Activated CD4-positive, alpha-beta T cell treated with anti-CD3 and anti-CD28 coated beads, Interleukin-2, amount 10 ng/mL, durations not matched to agents 7 days and 5 days (primary cell): ENCODE measurements at regions not wholly inside any gene's neighbourhood (a gene's known extent, or its start where the extent isn't known, plus 50 kb on each side); places are given as distances from the start of the nearest gene placed in this dataset.
"Not testable (repeated sequence)": the region's sequence is repeated elsewhere in the genome, so short reads cannot be mapped to it uniquely, and the experiment has no call there.

Source experiments
- CTCF ChIA-PET: fragments of 350-600 bp; sonication (Branson Sonifier 250); formaldehyde crosslinking; loops from one replicate; lab custom pipeline; 2021; ENCODE audit warnings: antibody characterized with exemption; lab: Charles Lee
- POLR2A ChIA-PET: fragments of 350-600 bp; sonication (Branson Sonifier 250); formaldehyde crosslinking; loops from one replicate; lab custom pipeline; 2021; ENCODE audit warnings: antibody characterized with exemption; lab: Charles Lee
- DNase-seq: peaks from one replicate; pipeline ENCODE4 v3.0.0-alpha.2; 2020
- H3K27ac Mint-ChIP-seq: one replicate; pipeline ENCODE4 v1.8.0; 2021; ENCODE audit warnings: mild to moderate bottlenecking, moderate library complexity, mixed read lengths
- H3K27me3 Mint-ChIP-seq: one replicate; pipeline ENCODE4 v1.8.0; 2021; ENCODE audit warnings: mixed read lengths
- H3K36me3 Mint-ChIP-seq: one replicate; pipeline ENCODE4 v1.8.0; 2021; ENCODE audit warnings: low read depth, mixed read lengths
- H3K4me1 Mint-ChIP-seq: one replicate; pipeline ENCODE4 v1.8.0; 2021; ENCODE audit warnings: mixed read lengths
- H3K4me3 Mint-ChIP-seq: one replicate; pipeline ENCODE4 v1.8.0; 2021; ENCODE audit warnings: mild to moderate bottlenecking, moderate library complexity, mixed read lengths
- H3K9me3 Mint-ChIP-seq: one replicate; pipeline ENCODE4 v1.8.0; 2021; ENCODE audit warnings: mixed read lengths

- CTCF ChIA-PET, H3K36me3 Mint-ChIP-seq, H3K27ac Mint-ChIP-seq, H3K9me3 Mint-ChIP-seq, DNase-seq, H3K27me3 Mint-ChIP-seq, H3K4me3 Mint-ChIP-seq, POLR2A ChIA-PET: not testable (repeated sequence)
- peaks cover 11% of the 10 kb centered on the region for H3K4me1 Mint-ChIP-seq
Measured at GRCh38 chr14:58748251-58748650, 110.5 kb downstream of the DACT1 start.

- H3K9me3 Mint-ChIP-seq, result no peaks in the 10 kb centered on the region
- no peak overlapping the region for H3K27ac Mint-ChIP-seq
- H3K4me1 Mint-ChIP-seq, result peaks cover 11% of the 10 kb centered on the region
- ChIA-PET POLR2A (no interaction called here), CTCF (no interaction called here)
- H3K36me3 Mint-ChIP-seq, result no peaks in the 10 kb centered on the region
- H3K27me3 Mint-ChIP-seq, result peaks cover 7% of the 10 kb centered on the region
- H3K4me3 Mint-ChIP-seq, result no peak overlapping the region
- DNase-seq, result peak; percentile 24
Measured at GRCh38 chr14:58749066-58749669, 111.4 kb downstream of the DACT1 start.

DNA sequence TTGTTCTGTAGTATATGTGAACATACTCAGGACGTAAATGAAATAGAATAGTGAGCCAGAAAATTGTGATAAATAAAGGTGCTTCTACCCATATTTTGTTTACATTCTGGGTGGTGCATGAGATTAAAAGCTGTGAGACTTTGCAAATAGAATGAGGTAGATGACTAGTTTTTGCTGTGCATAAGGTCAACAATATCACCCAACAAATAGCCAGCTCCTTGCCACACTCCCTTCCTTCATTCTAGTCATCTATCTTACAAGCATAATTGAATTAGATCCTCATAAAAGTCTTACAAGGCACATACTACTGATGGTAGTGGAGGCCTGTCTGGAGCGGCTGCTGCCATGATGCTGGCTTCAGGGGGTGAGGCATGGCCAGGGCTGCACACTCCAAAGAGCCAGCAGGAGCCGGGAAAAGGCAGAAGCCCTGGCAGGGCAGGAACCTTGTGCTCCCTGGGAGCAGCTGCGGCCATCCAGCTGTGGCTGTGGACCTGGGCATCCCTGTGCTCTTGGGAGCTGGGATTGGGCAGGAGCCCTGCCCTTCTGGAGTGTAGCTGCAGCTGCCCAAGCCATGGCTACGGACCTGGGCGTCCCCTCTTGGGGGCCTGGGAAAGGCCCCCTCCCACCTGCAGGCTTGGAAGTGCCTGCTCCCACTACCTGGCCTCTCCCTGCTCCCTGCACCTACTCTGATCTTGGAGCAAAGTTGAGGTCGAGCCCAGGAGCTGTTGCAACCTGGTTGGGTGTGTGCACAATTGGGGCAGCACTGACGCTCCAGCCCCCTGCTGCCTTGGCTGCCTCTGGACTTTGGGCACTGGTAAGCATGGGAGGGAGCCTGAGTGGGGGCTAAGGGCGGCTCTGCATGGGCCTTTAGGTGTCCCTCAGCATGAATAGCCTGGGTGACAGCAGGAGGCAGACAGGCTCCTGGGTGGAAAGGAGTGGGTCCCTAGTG is 112.8 kb downstream of the DACT1 start:
- Mint-ChIP-seq H3K4me3 (no peak overlapping the region), H3K27ac (no peak overlapping the region), H3K9me3 (no peaks in the 10 kb centered on the region), H3K36me3 (no peaks in the 10 kb centered on the region), H3K4me1 (peaks cover 11% of the 10 kb centered on the region), H3K27me3 (peaks cover 5% of the 10 kb centered on the region)
- CTCF ChIA-PET, result interaction anchor here (0.6 to 1.3 kb wide), 2 partner anchors 12 to 13 kb away, joined by 4 read pairs; no protein-coding TSS in a partner anchor
- no peak for DNase-seq
- POLR2A ChIA-PET, result no interaction called here

DNA sequence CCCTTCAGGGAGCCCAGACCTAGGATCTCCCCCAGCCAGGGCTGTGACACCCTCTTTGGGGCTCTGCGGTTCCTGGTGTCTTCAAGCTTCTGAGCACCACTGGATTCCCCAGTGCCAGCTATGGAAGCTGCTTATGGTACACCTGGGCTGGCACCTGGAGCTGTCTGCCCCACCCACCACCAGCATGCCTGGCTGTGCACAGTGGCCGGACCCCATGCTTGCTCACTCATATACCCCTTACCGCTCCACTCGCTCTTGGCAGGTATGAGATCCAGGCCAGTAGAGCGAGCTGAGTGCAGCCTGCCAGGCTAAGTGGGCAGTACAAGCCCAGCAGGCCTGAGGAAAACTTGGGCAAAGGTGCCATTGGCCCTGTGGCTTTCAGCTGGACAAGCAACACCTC is 114.0 kb downstream of the DACT1 start:
- no peaks in the 10 kb centered on the region for H3K9me3 Mint-ChIP-seq
- ChIA-PET CTCF (interaction anchor here (1.3 kb wide), 1 partner anchor 11 kb away, joined by 4 read pairs; no protein-coding TSS in a partner anchor), POLR2A (interaction anchor here (0.6 kb wide), 1 partner anchor 1765 kb away, joined by 3 read pairs; no protein-coding TSS in a partner anchor)
- peaks cover 11% of the 10 kb centered on the region for H3K4me1 Mint-ChIP-seq
- H3K4me3 Mint-ChIP-seq, result no peak overlapping the region
- peaks cover 5% of the 10 kb centered on the region for H3K27me3 Mint-ChIP-seq
- no peaks in the 10 kb centered on the region for H3K36me3 Mint-ChIP-seq
- DNase-seq, result no peak
- H3K27ac Mint-ChIP-seq, result no peak overlapping the region

DNA sequence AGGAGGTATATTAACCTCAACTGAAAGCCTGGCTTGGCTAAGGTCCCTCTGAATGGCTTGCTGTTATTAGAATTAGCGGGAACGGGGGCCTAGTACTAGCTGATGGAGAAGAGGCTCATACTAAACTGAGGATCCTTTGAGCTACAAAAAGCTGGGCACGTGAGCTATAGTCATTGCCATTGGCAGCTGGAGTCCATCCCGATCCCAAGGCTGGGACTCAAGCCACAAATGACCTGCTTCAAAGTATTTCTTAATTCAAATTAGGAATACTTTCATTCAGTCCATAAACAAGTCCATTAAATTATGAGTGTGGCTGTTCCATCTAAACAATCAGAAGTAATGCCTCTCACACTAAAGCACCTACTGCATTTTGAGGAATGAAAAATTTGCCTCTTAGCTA is 114.5 kb downstream of the DACT1 start:
- no peaks in the 10 kb centered on the region for H3K9me3 Mint-ChIP-seq
- CTCF ChIA-PET, result interaction anchor here (1.3 kb wide), 1 partner anchor 11 kb away, joined by 4 read pairs; no protein-coding TSS in a partner anchor
- no peak overlapping the region for H3K27ac Mint-ChIP-seq
- POLR2A ChIA-PET, result interaction anchor here (0.6 kb wide), 1 partner anchor 1766 kb away, joined by 3 read pairs; no protein-coding TSS in a partner anchor
- no peak overlapping the region for H3K4me3 Mint-ChIP-seq
- no peak for DNase-seq
- no peaks in the 10 kb centered on the region for H3K36me3 Mint-ChIP-seq
- peaks cover 5% of the 10 kb centered on the region for H3K27me3 Mint-ChIP-seq
- H3K4me1 Mint-ChIP-seq, result peaks cover 11% of the 10 kb centered on the region

- DNase-seq, result no peak
- ChIA-PET CTCF (interaction anchor here (1.4 kb wide), 1 partner anchor 25 kb away, joined by 5 read pairs; no protein-coding TSS in a partner anchor), POLR2A (no interaction called here)
- Mint-ChIP-seq H3K27me3 (peaks cover 5% of the 10 kb centered on the region), H3K4me1 (peaks cover 11% of the 10 kb centered on the region), H3K27ac (no peak overlapping the region), H3K36me3 (no peaks in the 10 kb centered on the region), H3K4me3 (no peak overlapping the region), H3K9me3 (no peaks in the 10 kb centered on the region)
Measured at GRCh38 chr14:58752771-58753201, 115.0 kb downstream of the DACT1 start.

DNA sequence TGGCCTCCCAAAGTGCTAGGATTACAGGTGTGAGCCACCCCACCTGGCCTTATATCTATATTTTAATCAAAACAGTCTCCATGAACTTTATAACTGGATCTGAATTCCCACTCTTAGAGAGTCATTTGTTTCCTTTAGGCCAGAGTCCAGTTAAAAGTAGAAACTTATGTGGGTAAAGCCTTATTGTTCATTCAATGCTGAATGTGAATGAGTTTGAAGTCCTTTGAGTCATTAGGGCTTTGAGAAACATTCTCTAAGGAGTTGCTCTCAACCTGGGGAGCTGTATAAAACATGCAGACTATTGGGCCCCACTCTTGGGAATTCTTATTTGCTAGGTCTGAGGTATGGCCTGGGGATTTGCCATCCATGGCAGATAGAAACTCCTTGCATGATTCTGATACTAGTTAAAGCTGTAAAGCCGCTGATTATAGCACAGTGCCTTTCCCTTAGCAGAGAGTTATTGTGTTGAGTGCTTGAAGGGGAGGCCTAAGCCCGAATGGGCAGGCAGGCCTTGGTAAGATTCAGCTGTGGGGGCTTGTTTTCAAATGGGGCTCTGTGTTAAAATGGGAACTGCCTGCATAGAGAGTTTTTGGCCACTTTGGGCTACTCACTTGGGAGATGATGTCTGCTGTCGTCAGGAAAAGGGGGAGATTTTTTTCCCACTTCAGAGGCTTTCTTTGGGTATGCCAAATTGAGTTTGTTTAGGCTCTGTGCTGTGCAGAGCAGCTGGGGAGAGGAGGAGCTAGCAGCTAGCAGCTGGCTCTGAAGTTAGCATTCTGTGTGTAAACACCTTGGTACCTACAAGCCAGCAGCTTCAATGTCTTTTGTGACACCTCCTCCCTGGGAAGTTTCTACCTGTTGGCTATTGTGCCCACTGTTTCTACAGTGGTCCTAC is 117.5 kb downstream of the DACT1 start:
- CTCF ChIA-PET, result interaction anchor here (1.3 kb wide), 1 partner anchor 23 kb away, joined by 4 read pairs; no protein-coding TSS in a partner anchor
- H3K9me3 Mint-ChIP-seq, result no peaks in the 10 kb centered on the region
- no peaks in the 10 kb centered on the region for H3K4me1 Mint-ChIP-seq
- H3K4me3 Mint-ChIP-seq, result no peak overlapping the region
- POLR2A ChIA-PET, result no interaction called here
- H3K36me3 Mint-ChIP-seq, result no peaks in the 10 kb centered on the region
- no peak overlapping the region for H3K27ac Mint-ChIP-seq
- DNase-seq, result no peak
- peaks cover 2% of the 10 kb centered on the region for H3K27me3 Mint-ChIP-seq

DNA sequence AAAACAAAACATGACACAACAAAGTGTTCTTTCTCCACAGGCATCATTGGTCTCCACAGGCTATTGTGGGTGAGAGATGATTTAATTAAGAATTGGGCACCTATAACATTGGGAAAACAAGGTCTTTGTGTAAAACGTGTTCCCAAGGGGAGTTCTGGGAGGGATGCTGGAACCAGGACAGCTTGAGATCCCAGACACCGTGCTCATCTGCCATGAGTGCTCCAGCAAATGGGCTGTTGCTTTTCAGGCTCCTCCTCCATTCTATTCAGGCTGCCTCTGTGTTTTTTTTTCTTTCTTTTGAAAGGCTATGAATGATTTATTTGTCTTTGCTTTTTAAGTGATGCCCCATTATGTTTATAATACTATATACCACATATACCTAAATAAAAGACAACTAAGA is 122.4 kb downstream of the DACT1 start:
- Mint-ChIP-seq H3K27me3 (no peaks in the 10 kb centered on the region), H3K27ac (no peak overlapping the region), H3K4me3 (no peak overlapping the region), H3K4me1 (no peaks in the 10 kb centered on the region), H3K36me3 (no peaks in the 10 kb centered on the region), H3K9me3 (no peaks in the 10 kb centered on the region)
- POLR2A ChIA-PET, result no interaction called here
- CTCF ChIA-PET, result interaction anchor here (0.6 kb wide), 1 partner anchor 27 kb away, joined by 6 read pairs; no protein-coding TSS in a partner anchor
- DNase-seq, result no peak

- CTCF ChIA-PET, result interaction anchor here (0.6 to 1.2 kb wide), 2 partner anchors 11 to 35 kb away, joined by 4 read pairs; no protein-coding TSS in a partner anchor
Measured at GRCh38 chr14:58762629-58763028, 124.9 kb downstream of the DACT1 start.

GRCh38 chr14:58763210-58763609 is 125.4 kb downstream of the DACT1 start:
- POLR2A ChIA-PET, result no interaction called here
- Mint-ChIP-seq H3K4me1 (no peaks in the 10 kb centered on the region), H3K36me3 (no peaks in the 10 kb centered on the region), H3K27ac (no peak overlapping the region), H3K9me3 (no peaks in the 10 kb centered on the region), H3K27me3 (no peaks in the 10 kb centered on the region), H3K4me3 (no peak overlapping the region)
- DNase-seq, result no peak
- CTCF ChIA-PET, result interaction anchor here (1.2 kb wide), 1 partner anchor 12 kb away, joined by 4 read pairs; no protein-coding TSS in a partner anchor

More at GRCh38 chr14:58762629-58763028, 124.9 kb downstream of the DACT1 start:
- POLR2A ChIA-PET, result no interaction called here
- no peaks in the 10 kb centered on the region for H3K36me3 Mint-ChIP-seq
- H3K27ac Mint-ChIP-seq, result no peak overlapping the region
- no peaks in the 10 kb centered on the region for H3K4me1 Mint-ChIP-seq
- H3K27me3 Mint-ChIP-seq, result no peaks in the 10 kb centered on the region
- no peaks in the 10 kb centered on the region for H3K9me3 Mint-ChIP-seq
- no peak for DNase-seq
- H3K4me3 Mint-ChIP-seq, result no peak overlapping the region

DNA sequence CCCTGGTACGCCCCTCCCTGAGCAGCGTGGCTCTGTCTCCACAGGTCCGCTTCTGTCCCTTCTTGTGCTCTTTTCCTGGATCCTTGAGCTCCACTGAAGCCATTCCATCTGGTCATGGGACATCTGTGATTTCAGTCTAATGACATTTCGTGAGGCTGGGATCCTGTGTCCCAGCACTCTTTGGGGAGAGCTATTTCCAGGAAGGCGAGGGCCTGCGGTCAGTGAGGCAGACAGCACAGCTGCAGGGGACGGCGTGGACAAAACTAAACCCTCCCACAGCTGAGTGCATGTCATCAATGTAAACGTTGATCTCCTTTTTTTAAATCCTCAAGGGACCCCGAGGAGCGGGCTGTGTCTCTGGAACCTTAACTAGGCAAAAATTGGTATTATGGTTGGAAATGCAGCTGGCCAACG is 127.7 kb downstream of the DACT1 start:
- no peak overlapping the region for H3K27ac Mint-ChIP-seq
- H3K27me3 Mint-ChIP-seq, result no peaks in the 10 kb centered on the region
- H3K36me3 Mint-ChIP-seq, result no peaks in the 10 kb centered on the region
- ChIA-PET CTCF (interaction anchor here (0.8 kb wide), 1 partner anchor 29 kb away, joined by 3 read pairs; no protein-coding TSS in a partner anchor), POLR2A (no interaction called here)
- no peaks in the 10 kb centered on the region for H3K9me3 Mint-ChIP-seq
- no peak overlapping the region for H3K4me3 Mint-ChIP-seq
- no peak for DNase-seq
- no peaks in the 10 kb centered on the region for H3K4me1 Mint-ChIP-seq

DNA sequence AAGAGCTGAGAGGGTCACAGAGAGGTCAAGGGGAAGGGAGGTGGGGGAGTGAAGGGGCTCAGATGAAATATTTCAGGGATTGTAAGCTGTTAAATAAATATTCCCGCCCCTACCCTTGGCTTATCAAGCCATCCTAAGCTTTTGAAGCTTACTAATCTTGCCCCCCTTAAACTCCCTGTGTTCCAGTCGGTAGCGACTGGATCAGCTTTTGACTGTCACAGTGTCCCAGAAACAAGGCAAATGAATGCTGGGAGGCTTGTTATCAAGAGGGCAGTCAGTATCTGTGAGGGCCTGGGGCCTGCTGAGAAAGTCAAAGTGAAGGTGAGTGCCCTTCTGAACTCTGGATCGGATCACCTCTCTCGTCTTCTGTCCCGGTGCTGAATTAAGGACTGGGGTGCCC is 128.1 kb downstream of the DACT1 start:
- CTCF ChIA-PET, result interaction anchor here (0.8 kb wide), 1 partner anchor 29 kb away, joined by 3 read pairs; no protein-coding TSS in a partner anchor
- H3K9me3 Mint-ChIP-seq, result no peaks in the 10 kb centered on the region
- no peak overlapping the region for H3K4me3 Mint-ChIP-seq
- POLR2A ChIA-PET, result no interaction called here
- H3K27me3 Mint-ChIP-seq, result no peaks in the 10 kb centered on the region
- no peak overlapping the region for H3K27ac Mint-ChIP-seq
- no peaks in the 10 kb centered on the region for H3K4me1 Mint-ChIP-seq
- DNase-seq, result no peak
- H3K36me3 Mint-ChIP-seq, result no peaks in the 10 kb centered on the region
